ENCODE measurements at regions not wholly inside any gene's neighbourhood (a gene's known extent, or its start where the extent isn't known, plus 50 kb on each side); places are given as distances from the start of the nearest gene placed in this dataset.

GRCh38 chr3:80010021-80010571 lies 242.3 kb upstream of the ROBO1 start:
- TF ChIP-seq CTCF (IDR thresholded peaks at IDR 0.05) (no peak), POLR2A (IDR thresholded peaks at IDR 0.05) (no peak)

All from Peyer's patch (tissue), 4 donors.